SK-N-SH (cell line): ENCODE measurements at regions not wholly inside any gene's neighbourhood (a gene's known extent, or its start where the extent isn't known, plus 50 kb on each side); places are given as distances from the start of the nearest gene placed in this dataset.

Experiments
- EP300 ChIP-seq, 2 experiments: IDR thresholded peaks; 2 replicates each; pipeline versions ENCODE4 v1.4.0 to v1.6.1; 2012; ENCODE audit warnings: borderline replicate concordance in 1 of 2, low read depth in 1 of 2, low read length in 1 of 2
- FOXJ3 ChIP-seq: sonication (generic); formaldehyde crosslinking; IDR thresholded peaks from 2 replicates; pipeline ENCODE4 v1.5.1; 2020; ENCODE audit warnings: mild to moderate bottlenecking, missing genetic modification reagents
- MEF2A ChIP-seq: IDR thresholded peaks from 2 replicates; pipeline ENCODE4 v1.4.0; 2012; ENCODE audit warnings: low read depth, borderline replicate concordance
- PBX3 ChIP-seq: IDR thresholded peaks from 2 replicates; pipeline ENCODE4; 2012
- POLR2AphosphoS5 ChIP-seq: IDR thresholded peaks from 2 replicates; pipeline ENCODE4 v1.6.1; 2012; ENCODE audit warnings: low read depth, low read length
- REST ChIP-seq: IDR thresholded peaks from 2 replicates; pipeline ENCODE4 v1.6.1; 2012; ENCODE audit warnings: mild to moderate bottlenecking, low read depth, low read length, moderate library complexity
- RFX5 ChIP-seq: IDR thresholded peaks from 2 replicates; pipeline ENCODE4 v1.6.1; 2012; ENCODE audit warnings: mild to moderate bottlenecking, improper control_type of control experiment, low read length
- SMC3 ChIP-seq: IDR thresholded peaks from 2 replicates; pipeline ENCODE4 v1.6.1; 2012; ENCODE audit warnings: low read depth, low read length, improper control_type of control experiment
- TEAD4 ChIP-seq: IDR thresholded peaks from 2 replicates; pipeline ENCODE4 v1.4.0; 2012; ENCODE audit warnings: mild to moderate bottlenecking, borderline replicate concordance; ENCODE audit not compliant: insufficient read depth
- USF1 ChIP-seq: IDR thresholded peaks from 2 replicates; pipeline ENCODE4 v1.4.0; 2012; ENCODE audit warnings: low read depth, borderline replicate concordance
- ZBTB33 ChIP-seq: IDR thresholded peaks from 2 replicates; pipeline ENCODE4 v1.4.0; 2012; ENCODE audit warnings: low read depth, borderline replicate concordance
- small RNA-seq, 7 experiments: library from RNA; depleted of rRNA; stranded (forward); fragments of <200 nt; gene quantifications; one replicate each; pipeline ENCODE3, GENCODE V24; 2012

GRCh38 chr3:16124636-16125035 lies 49.8 kb upstream of the GALNT15 start (continued):
- TF ChIP-seq REST (no peak), RFX5 (no peak), USF1 (no peak), PBX3 (peak; percentile 90), EP300 (IDR thresholded peaks at IDR 0.05; ENCODE audit: borderline replicate concordance in 1 of 2, low read depth in 1 of 2, low read length in 1 of 2) (peak in 1 of 2 experiments; percentile 94; a peak in 2 of 4 replicates), ZBTB33 (no peak), MEF2A (peak; percentile 61; the same call in 1 of the 2 replicates), POLR2AphosphoS5 (peak; percentile 57; the same call in 1 of the 2 replicates), TEAD4 (peak; percentile 70; the same call in 1 of the 2 replicates), SMC3 (no peak), FOXJ3 (CRISPR knock-in tag) (no peak)

Small RNAs in the stretch of these regions (small RNA-seq; reads per million reads assigned to genes)
- 0 reads per million in 7 experiments for gene MIR563
